ENCODE measurements at regions not wholly inside any gene's neighbourhood (a gene's known extent, or its start where the extent isn't known, plus 50 kb on each side); places are given as distances from the start of the nearest gene placed in this dataset.
A peak's percentile ranks its signal among the peaks of the same experiment; 100 is the strongest.
"Not testable (repeated sequence)": the region's sequence is repeated elsewhere in the genome, so short reads cannot be mapped to it uniquely, and the experiment has no call there.

DNA sequence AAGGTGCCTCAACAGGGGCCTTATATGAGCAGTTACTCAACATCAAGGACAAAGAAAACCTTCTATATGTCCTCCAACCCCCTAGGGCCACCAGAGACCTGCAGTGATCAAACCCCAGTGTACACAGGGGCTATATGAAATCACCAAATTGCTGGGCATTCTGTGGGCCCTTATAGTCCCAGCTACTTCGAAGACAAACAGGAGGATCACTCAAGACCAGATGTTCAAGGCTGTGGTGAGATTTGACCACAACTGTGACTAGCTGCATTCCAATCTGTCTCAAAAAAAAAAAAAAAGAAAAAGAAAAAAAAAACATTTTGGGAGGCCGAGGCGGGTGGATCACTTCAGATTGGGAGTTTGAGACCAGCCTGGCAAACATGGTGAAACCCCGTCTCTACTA, 51.0 kb upstream of the PRB2 start:
- DNase-seq (ENCODE audit: low read depth), result no peak

DNA sequence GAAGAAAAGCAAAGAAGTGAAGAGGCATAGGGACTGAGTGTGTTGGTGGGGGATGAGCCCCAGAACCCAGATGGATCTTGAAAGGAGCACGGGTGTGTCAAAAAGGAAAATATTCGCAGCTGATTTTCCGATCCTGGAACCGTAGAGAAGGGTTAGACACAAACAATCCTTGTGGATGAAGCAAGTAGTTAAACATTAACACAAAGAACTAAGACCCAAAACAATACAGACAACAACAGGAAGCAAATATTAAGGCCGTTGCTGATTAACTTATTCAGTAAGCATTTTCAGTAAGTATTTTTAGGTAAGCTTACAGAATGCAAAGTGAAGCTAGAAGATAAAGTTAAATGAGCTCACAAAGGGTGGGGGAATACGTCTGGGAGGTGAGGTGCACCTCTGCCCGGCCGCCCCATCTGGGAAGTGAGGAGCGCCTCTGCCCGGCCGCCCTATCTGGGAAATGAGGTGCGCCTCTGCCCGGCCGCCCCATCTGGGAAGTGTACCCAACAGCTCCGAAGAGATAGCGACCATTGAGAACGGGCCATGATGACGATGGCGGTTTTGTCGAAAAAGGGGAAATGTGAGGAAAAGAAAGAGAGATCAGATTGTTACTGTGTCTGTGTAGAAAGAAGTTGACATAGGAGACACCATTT, 62.8 kb upstream of the PRB2 start:
- no peak for DNase-seq (ENCODE audit: low read depth)

DNA sequence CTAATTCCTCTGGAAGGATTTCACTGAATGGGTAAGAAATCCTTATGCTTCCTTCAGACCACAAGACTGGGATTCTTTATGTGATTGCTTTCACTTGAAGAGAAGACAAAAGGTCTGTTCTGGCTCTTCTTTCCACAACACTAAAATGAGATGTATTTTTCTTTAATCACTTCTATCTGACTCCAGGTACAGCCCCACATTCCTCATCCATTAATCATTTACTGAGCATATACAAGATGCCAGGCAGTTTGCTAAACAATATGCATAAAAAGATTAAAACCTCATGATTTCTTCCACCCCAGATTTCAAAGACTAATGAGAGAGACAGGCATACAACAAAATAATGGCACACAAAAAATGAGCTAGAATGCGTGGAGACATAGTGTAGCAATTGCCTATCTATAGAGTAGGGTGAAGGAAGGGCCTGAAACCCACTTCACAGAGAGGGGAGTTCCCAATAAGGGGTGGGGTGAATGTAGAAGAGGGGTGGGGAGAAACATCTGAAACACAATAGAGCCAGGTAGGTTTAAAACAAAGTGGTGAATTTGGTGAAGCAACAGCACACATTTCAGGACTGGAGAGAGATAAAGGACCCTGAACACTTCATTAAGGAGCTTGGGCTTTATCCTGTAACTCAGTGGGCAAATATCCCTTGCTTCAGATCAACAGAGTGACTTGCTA, 65.1 kb upstream of the PRB2 start:
- DNase-seq (ENCODE audit: low read depth), result no peak

DNA sequence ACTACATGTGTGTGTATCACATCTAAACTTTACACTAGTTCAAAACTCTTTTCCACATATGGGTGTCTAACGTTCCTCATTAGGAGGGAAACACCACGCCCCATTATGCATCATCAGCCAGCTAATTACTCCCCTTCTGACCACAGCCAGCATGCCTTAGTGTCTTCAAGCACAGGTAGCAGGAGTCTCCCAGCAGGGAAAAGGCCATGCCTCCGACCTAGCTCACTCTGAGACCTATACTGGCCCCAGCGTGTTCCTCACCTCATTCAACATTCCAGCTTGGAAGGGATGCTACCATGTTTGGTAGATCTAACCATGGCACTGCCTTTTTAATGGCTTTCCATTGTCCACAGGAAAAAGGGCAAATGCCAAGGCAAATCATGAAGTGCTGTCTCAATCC, 66.1 kb upstream of the PRB2 start:
- no peak for DNase-seq (ENCODE audit: low read depth)

GRCh38 chr12:11477110-11477509, 81.7 kb upstream of the PRB2 start:
- no peak for DNase-seq (ENCODE audit: low read depth)

GRCh38 chr12:11482955-11483354, 87.6 kb upstream of the PRB2 start:
- DNase-seq (ENCODE audit: low read depth), result no peak

DNA sequence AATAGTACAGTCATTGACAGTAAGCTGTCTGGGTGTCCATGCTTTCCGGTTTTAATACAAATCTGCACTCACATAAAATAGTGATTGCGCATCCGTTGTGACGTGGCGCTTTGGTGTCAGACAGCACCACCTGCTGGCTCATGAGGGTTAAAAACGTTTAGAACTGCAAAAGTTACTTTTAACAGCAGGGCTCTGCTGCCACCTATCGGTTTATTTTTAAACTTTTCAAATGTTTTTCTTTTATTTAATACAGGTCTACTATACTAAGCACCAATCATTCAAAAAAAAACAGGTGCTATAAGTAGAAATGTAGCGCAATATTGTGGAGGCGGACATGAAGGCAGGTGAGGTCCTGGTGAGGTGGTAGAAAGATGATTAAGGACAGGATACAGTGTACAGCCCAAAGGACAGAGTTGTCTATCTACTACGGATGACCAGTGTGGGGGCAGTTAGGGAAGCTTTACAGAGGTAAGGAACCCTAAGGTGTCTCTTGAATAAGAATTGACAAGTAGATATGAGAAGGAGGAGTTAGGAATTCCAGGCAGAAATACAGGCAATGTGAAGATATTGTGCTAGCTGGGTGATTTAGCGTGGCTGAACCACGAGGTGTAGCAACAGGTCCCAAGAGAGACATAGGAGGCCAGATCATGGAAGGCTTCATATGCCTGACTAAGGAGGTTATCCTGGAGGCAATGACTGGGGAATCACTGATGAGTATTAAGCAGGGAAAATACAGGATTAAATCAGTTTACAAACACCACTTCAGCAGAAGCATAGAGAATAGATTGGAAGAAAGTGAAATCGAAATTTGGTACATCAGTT, 91.5 kb upstream of the PRB2 start:
- DNase-seq (ENCODE audit: low read depth), result peak; percentile 75

GRCh38 chr12:11496157-11496851, 100.9 kb upstream of the PRB2 start:
- no peak for DNase-seq (ENCODE audit: low read depth)

GRCh38 chr12:11497438-11497837, 102.1 kb upstream of the PRB2 start:
- no peak for DNase-seq (ENCODE audit: low read depth)

- no peak for DNase-seq (ENCODE audit: low read depth)
Measured at GRCh38 chr12:11497995-11498394, 102.6 kb upstream of the PRB2 start.

DNA sequence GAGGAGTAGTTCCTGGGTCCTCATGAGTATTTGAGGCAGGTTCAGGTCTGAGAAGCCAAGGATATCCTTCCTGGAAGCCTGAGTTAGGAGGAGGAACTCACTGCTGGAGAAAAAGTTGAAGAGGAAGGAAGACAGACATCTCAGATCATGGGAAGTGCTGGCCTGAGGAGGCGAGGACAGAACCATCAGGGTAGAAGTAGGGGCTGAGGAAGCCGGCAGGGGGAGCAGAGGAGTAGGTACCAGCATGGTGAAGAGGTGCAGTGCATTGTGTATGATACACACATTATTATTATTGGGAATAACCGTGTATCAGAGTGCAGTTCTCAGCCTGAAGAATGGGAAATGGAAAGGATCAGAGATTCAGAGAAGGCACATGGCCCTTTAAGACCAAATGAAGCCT, 103.2 kb upstream of the PRB2 start:
- DNase-seq (ENCODE audit: low read depth), result not testable (repeated sequence)

DNA sequence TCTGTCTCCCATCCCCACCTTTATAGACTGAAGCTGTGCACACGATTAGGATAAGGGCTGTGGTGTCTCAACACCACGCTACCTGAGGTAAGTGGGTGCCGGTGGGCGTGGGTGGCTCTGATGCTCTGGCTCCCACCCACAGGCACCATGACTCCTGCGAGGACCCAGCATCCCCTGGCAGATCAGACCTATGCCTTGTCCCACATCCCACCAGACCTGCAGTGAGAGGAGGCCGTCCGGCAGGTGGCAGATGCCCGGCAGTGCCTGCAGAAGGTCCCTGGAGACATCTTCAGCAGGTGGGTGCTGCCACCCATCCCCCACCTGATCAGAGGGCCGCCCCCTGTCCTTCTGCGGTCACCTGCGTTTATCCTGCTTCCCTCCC, 104.4 kb upstream of the PRB2 start:
- no peak for DNase-seq (ENCODE audit: low read depth)

- DNase-seq (ENCODE audit: low read depth), result peak; percentile 62
Measured at GRCh38 chr12:11500188-11500860, 105.0 kb upstream of the PRB2 start.

DNA sequence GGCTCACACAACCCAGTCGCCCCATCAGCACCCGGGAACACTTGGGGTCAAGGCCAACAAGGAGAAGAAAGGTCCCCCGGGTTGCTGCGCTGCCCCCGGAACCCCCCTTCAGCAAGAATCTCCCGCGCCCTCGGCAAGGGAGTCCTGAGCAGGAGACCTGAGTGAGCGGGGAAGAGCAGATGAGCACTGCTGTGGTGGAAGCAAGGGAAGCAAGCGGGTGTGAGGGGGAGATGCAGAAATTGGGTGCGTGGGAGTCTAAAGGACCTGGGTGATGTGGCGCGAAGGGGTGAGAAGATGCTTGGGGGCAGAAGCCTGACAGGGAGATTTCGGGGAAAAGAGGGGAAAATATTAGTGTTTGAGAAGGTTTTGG, 105.5 kb upstream of the PRB2 start:
- DNase-seq (ENCODE audit: low read depth), result no peak

DNA sequence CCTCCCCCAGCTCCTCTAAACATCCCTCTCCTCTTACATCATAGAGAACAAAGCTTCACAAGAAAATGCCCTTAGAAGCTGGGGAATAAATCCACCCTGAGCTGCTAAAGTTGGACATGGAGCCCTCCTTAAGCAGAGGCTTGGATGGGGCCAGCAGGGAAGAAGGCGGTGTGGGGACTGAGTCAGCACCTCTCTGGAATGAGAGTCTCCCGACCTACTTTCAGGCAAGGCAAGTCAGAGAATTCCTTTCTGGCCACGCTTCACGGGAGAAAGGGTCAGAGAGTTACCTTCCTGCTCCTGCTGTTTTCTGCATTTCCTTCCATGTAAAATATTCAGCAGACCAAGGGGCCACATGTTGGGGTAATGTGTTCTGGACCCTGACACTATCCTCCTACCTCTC, 113.3 kb upstream of the PRB2 start:
- no peak for DNase-seq (ENCODE audit: low read depth)

- no peak for DNase-seq (ENCODE audit: low read depth)
Measured at GRCh38 chr12:11509326-11509725, 114.0 kb upstream of the PRB2 start.

GRCh38 chr12:11510671-11511070, 115.3 kb upstream of the PRB2 start:
- DNase-seq (ENCODE audit: low read depth), result no peak

GRCh38 chr12:11513288-11513687, 117.9 kb upstream of the PRB2 start:
- DNase-seq (ENCODE audit: low read depth), result no peak

DNA sequence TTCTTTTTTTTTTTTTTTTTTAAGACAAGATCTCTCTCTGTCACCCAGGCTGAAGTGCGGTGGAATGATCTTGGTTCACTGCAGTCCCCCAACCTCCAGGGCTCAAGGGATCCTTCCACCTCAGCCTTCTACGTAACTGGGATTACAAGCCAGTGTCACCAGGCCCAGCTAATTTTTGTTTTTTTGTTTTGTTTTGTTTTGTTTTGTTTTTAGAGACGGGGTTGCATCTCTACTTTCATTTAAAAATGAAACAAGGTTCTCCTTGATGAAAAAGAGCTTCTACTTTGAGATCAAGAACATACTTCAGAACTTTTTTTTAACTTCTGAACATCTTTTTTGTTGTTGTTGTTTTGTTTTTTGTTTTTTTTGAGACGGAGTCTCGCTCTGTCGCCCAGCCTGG, 121.7 kb upstream of the PRB2 start:
- no peak for DNase-seq (ENCODE audit: low read depth)

DNA sequence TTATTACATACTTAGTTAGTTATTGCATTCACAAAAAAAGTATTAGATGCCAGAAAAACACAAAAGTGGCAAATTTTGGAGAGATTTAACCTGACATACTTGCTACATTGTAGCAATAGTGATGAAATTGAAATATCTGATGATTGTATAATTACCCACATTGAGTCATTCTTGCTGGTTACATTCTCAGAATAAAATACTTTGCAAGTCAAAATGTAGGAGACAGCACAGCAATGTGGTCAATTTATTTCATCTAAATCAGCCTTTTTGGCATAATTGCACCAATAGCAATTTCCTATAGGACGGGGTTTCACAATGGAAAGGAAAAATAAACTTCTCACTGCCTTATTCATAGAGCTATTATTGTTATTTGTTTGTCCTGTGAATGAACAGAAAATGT, 125.0 kb upstream of the ETV6 start:
- DNase-seq (ENCODE audit: low read depth), result no peak

DNA sequence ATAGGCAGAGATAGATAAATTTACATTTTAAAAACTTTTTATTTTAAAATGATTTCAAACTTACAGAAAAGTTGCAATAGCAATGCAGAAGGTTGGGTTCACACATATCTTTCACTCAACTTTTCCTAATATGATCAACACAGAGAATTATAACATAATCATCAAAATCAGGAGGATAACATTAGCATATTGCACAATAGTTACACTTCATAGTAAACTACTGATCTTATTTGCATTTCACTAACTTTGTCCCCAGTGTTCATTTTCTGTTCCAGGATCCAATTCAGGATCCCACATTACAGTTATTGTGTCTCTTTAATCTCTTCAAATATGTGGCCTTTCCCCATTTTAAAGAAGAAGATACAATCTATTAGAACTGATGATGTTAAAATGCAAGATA, 115.4 kb upstream of the ETV6 start:
- DNase-seq (ENCODE audit: low read depth), result no peak

GRCh38 chr12:11535127-11535526, 114.3 kb upstream of the ETV6 start:
- DNase-seq (ENCODE audit: low read depth), result no peak

Data from activated T-cell treated with anti-CD3 and anti-CD28 coated beads for 24 hours (primary cell).